HFF-Myc (cell line): ENCODE measurements at regions not wholly inside any gene's neighbourhood (a gene's known extent, or its start where the extent isn't known, plus 50 kb on each side); places are given as distances from the start of the nearest gene placed in this dataset.

Source experiments
- DNase-seq: peaks from one replicate; pipeline ENCODE4 v3.0.0-alpha.2; 2011; ENCODE audit warnings: low read depth; ENCODE audit errors: extremely low read depth
- H3K4me3 ChIP-seq: replicated peaks from 2 replicates; pipeline ENCODE4 v1.5.1; 2011; ENCODE audit warnings: low read depth, mild to moderate bottlenecking, control low read depth, low read length
- TF ChIP-seq, protein P1 (sequence below): IDR thresholded peaks from 2 replicates; pipeline ENCODE4 v1.5.1; 2012; ENCODE audit warnings: mild to moderate bottlenecking, low read depth, low read length, control low read depth; ENCODE audit errors: missing control alignments

DNA sequence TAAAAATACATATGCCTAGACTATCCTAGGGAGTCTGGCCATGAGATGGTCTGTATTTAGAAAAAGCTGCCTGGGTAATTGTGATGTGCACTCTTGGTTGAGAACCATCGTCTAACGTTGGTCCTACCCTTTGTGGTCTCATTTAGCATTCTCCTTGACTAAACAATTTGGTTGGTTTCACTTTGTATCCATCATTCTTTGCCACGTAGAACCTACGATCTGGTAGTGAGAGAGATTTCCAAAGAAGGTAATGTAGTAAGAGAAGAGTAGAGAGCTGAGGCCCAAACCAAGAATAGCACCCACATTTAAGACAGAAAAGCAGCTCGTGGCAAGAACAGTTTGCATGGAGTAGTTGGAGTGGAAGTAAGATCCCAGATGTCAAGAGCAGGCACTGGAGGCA is 219.8 kb downstream of the TMEM200A start:
- TF ChIP-seq, protein P1, sequence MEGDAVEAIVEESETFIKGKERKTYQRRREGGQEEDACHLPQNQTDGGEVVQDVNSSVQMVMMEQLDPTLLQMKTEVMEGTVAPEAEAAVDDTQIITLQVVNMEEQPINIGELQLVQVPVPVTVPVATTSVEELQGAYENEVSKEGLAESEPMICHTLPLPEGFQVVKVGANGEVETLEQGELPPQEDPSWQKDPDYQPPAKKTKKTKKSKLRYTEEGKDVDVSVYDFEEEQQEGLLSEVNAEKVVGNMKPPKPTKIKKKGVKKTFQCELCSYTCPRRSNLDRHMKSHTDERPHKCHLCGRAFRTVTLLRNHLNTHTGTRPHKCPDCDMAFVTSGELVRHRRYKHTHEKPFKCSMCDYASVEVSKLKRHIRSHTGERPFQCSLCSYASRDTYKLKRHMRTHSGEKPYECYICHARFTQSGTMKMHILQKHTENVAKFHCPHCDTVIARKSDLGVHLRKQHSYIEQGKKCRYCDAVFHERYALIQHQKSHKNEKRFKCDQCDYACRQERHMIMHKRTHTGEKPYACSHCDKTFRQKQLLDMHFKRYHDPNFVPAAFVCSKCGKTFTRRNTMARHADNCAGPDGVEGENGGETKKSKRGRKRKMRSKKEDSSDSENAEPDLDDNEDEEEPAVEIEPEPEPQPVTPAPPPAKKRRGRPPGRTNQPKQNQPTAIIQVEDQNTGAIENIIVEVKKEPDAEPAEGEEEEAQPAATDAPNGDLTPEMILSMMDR: no peak

DNA sequence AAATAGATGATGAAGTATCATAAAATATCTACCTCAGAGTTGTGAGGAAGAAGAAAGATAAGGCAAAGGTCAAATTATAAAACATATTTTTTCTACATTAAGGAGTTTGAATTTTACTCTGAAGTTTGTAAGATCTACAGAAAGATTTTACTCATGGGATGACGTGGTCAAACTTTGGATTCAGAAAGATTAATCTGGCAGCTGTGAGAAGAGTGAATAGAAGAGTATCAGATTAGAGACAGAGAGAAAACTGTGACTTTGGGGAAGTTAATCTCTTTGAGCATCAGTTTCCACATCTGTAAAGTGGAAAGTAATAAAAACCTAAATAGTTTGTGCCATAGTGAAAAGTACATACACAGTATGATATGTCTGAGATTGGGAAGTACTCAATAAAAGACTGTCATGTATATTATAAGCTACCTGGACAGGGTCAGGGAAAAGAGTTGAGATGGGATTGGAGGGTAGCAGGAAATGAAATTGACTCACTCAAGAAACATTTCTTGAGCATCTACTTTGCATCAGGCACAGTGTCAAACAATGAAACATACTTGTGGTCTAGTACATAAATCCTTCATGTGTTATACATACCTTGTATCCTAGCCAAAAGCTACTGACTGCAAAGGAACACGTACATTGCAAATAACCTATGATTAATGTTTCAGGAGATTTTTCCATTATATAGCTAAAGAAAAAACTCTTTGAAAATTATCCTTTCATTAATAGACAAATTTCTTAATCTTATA is 222.1 kb downstream of the TMEM200A start:
- no peak overlapping the region for H3K4me3 ChIP-seq
- TF ChIP-seq, protein P1: no peak
- DNase-seq: peak; percentile 26

More for the DNA sequence above, 219.8 kb downstream of the TMEM200A start:
- H3K4me3 ChIP-seq: no peak overlapping the region
- DNase-seq: no peak

DNA sequence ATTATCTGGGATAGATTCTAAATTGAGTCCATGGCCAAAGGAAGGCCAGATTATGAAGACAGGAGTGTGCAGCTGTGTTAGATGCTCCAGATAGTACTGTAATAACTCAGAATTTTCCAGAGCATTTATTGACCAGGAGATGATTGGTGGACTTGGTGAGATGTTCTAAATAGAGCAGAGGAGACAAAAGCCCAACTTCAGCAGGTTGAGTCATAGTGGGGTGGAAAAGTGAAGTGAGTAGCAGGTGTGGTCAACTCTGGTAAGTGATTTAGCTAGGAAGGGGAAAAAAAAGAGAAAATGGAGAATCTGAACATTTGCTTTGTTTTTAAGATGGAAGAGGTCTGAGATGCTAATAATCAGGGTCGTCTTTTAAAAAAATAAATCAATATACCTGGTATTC is 227.4 kb downstream of the TMEM200A start:
- TF ChIP-seq, protein P1: no peak
- H3K4me3 ChIP-seq: no peak overlapping the region
- no peak for DNase-seq

DNA sequence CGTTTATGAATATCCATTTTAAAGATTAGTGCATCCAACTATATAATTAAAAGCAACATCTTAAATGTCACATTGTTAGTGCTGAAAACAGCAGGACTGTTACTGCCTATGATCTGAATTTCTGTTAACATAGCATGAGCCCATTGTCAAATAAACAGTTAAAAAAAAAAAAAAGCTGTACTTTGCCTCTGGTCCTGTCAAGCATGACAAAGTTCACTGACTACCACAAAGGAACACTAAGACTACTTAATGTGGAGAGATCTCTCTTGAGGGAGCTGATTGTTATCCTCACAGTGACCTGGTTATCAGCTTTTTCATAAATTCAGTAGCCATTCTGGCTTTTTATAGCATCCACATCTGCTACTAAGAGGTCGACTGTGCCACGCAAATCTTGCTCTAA is 228.1 kb downstream of the TMEM200A start:
- no peak overlapping the region for H3K4me3 ChIP-seq
- no peak for DNase-seq
- TF ChIP-seq, protein P1: no peak

DNA sequence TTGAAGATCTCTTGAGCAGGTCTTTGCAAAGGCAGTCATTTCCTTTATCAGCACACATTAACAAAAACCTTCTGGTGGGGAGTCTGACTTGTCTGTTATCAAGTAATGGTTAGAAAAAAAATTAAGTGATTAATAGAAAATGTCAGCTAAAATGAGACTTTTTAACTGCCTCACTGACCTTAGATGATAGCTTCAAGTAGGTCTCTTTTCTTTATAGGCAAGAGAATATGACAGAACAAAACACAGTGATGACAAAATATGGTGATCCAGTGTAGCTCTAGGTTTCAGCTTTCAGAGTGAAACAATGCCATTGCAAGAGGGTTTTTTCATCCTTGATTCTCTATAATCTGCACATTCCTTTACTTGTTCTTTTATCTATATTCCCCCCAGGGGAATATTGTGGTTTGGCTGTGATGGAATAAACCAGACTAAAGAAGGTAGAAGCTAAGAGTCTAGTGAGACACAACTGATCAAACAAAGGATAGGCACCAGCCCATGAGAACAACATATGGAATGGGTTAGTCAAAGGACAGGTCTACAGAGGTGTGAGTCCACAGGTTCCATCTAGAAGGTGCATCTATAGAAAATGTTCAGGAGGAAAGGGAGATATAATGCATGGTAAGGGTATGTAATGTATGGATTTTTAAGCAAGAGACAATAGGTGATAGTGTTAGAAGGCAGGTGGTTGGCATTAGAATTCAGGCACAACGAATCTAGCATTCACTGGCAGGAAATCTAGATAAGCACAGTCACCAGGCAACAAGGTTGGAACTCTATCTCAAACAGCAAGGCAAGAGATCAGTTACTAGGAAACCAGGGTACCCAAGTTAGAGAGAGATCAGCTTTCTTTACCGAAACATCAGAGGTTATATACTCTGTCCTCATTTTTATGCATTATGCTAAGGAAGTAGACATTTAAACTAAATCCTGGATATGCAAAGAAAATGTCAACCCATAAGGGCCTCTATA is 228.9 kb upstream of the SMLR1 start:
- no peak overlapping the region for H3K4me3 ChIP-seq
- no peak for DNase-seq
- TF ChIP-seq, protein P1: no peak

DNA sequence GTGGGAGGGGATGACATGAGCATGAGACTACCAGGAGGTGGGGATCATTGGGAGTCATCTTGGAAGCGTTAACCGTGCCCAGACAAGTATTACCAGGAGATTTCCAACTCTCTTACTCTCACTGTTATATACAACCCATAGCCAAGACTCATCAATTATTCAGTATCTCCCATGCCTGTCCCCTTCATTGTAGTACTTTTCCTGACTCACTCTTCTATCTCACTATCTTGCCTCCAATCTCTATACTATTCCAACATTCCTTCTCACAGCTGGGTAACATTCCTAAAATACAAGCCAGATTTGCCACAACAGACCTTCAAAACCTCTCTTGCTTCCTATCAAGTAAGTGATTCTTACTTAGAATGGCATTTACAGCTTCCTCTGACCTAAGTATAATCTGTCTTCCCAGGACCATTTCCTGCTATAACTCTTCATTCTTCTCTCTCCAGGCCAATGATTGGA is 226.3 kb upstream of the SMLR1 start:
- no peak overlapping the region for H3K4me3 ChIP-seq
- TF ChIP-seq, protein P1: no peak
- DNase-seq: peak; percentile 75
